ENCODE measurements at regions not wholly inside any gene's neighbourhood (a gene's known extent, or its start where the extent isn't known, plus 50 kb on each side); places are given as distances from the start of the nearest gene placed in this dataset.
"Not testable (repeated sequence)": the region's sequence is repeated elsewhere in the genome, so short reads cannot be mapped to it uniquely, and the experiment has no call there.

DNA sequence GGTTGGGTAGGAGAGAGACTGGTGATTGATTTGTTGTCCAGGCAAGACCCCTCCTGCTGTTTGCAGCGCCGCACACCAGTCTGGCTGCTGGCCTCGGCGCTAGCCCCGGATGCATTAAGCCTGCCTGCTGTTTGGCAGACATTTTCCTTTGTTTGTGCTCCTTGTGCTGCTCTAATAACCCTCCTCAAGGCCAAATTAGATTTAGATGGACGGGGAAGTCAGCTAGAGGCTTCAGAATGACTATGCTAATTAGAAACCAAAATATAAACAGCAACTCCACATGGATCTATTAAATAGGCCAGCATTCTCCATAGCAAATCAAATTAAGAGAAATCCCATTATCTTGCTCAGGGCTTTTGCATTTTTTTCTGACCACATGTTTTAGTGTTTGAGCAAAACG lies 445.2 kb downstream of the SQOR start:
- peak in 2 of 4 donors; percentile 35 to 36 for DNase-seq (ENCODE audit: low read depth in 4 of 4, low spot score in 2 of 4)

DNA sequence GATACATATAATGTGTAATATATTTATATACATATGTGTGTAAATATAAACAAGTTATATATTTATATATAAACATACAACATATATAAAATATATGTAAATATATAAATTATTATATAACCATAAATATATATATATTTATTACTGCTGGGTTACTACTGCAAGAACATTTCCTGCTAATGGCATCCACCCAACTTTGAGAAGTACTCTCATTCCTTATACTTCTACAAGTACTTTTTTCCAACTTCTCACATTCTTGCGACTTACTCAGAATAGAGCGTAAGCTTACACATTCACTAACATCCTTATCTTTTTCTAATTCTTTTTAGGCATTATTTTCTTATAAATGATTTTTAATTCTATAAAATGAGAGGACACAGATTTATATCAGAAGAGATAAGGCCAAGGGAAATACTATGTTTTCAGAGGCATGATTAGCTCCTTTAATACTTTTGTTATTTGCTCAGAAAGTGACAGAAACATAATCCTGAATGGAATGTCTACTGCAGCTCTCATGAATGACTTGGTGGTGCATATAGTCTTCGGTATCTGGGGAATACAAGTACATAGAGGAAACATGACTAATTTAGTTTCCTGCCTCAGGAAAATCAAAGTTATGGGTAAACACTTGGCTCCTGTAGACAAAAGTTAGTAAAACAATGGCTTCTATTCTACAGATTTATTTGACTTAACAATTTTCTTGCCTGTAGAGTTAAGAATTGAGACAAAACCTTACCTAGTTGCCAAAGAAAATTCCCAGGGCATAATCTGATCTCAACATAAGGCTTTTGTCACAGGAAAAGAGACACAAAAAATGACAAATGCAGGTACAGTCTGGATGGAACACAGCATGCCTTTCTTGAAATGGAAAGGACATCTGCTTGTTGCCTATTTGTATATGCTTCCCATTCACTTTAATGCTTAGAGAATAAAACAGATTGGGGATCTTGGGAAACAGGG lies 453.9 kb downstream of the SQOR start:
- DNase-seq (ENCODE audit: low read depth in 4 of 4, low spot score in 2 of 4) = no peak

DNA sequence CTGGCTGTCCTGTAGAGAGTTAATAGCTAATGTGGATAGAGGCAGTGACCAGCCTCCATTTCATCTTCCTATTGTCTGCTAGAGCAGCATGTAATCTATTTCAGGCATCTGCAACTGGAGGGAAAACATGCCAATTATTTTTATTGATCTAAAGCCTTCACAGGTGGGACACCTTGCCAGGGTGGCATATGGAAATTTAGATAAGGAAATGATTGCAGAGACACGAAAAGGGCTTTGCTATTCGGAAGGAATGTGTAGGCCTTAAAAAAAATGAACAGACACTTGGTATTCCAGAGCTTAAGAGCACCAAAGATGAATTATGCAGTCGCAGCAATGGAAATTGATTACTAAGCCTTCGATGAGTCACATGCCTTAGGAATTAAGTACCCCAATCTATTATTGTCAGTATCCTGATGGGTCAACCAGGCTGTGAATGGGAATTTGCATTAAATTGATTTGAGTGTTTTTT lies 454.7 kb downstream of the SQOR start:
- DNase-seq (ENCODE audit: low read depth in 4 of 4, low spot score in 2 of 4) = no peak

DNA sequence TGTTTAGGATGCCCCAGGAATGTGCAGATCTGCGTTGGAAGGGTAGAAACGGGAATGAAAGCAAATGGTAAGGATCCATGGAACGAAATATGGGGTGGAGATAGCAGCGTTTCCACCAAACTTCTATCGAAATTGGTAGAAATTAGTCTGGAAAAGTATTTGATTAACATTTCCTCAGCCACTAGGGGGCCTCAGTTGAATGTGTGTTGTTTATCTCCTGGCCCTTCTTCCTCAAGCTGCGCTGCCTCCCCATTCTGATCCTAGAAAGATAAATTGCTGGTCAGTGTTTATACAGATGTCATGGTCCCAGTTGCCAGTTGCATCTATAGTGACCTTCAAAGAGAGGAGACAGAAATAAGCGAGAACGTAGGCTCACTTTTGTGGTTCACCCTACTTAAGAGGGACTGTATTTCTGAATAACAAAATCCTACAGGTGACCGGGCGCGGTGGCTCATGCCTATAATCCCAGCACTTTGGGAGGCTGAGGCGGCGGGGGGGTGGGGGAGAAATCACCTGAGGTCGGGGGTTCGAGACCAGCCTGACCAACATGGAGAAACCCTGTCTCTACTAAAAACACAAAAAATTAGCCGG lies 457.1 kb downstream of the SQOR start:
- peak in 1 of 4 donors; percentile 24 for DNase-seq (ENCODE audit: low read depth in 4 of 4, low spot score in 2 of 4)

DNA sequence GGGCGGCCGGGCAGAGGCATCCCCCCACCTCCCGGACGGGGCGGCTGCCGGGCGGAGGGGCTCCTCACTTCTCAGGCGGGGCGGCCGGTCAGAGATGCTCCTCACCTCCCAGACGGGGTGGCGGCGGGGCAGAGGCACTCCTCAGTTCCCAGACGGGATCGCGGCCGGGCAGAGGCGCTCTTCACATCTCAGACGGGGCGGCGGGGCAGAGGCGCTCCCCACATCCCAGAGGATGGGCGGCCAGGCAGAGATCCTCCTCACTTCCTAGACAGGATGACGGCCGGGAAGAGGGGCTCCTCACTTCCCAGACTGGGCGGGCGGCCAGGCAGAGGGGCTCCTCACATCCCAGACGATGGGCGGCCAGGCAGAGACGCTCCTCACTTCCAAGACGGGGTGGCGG lies 463.2 kb downstream of the SQOR start:
- not testable (repeated sequence) for DNase-seq (ENCODE audit: low read depth in 4 of 4, low spot score in 2 of 4)

DNA sequence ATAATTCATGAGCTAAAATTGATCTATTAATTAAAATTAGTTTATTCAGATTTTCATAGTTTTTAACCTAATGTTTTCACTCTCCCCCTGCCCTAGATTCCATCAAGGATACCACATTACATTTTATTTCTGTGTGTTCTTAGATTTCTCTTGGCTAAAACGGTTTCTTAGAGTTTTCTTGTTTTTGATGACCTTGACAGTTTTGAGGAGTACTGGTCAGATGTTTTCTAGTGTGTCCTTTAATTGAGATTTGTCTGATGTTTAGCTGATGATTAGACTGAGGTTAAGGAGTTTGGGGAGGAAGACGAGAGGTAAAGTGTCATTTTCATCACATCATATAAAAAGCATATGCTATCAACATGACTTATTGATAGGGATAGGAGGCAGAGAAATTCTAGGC lies 475.9 kb downstream of the SQOR start:
- no peak for DNase-seq (ENCODE audit: low read depth in 4 of 4, low spot score in 2 of 4)

DNA sequence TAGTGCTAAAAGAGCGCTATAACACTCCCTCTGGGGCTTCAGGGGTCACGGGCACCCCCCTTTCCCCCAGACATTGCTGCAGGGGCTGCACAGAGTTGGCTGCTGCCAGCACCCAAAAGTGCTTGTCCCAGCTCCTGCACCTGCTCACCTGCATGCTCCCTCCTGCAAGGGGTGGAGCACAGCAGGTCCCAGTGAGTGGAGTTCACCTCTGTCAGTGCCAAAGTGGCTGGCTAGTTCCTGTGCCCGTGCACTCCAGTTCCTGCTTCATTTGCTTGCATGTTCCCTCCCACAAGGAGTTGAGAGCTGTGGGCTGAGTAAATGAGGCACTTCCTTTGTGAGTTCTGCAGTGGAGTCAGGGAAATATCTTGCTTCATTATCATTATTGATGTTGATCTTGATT lies 476.9 kb downstream of the SQOR start:
- no peak for DNase-seq (ENCODE audit: low read depth in 4 of 4, low spot score in 2 of 4)

DNA sequence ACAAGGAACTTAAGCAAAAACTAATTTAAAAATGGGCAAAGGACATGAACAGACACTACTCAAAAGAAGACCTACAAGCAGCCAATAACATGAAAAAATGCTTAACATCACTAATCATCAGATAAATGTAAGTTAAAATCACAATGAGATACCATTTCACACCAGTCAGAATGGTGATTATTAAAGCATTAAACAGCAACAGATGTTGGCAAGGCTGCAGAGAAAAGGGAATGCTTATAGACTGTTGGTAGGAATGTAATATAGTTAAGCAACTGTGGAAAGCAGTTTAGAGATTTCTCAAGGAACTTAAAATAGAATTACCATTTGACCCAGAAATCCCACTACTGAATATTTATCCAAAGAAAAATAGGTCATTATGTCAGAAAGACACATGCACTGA lies 482.2 kb downstream of the SQOR start:
- DNase-seq (ENCODE audit: low read depth in 4 of 4, low spot score in 2 of 4) = no peak

DNA sequence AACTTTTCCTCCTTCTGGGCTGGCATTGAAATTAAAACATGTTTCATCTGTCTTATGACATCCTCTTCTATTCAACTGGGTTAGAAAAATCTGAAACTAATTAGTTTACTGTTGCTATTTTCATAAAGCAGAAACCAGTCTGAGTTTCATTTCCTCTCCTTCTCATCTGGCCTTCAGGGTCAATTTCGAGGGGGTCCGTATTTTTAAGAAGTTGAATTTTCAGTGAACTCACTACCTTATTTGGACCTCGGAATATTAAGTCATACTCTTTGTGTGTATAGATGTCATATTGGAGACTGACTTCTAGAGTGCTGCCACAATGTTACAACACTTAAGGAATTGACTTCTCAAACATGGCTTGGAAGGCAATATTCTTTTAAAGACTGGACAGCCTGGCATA lies 485.9 kb downstream of the SQOR start:
- DNase-seq (ENCODE audit: low read depth in 4 of 4, low spot score in 2 of 4) = no peak

DNA sequence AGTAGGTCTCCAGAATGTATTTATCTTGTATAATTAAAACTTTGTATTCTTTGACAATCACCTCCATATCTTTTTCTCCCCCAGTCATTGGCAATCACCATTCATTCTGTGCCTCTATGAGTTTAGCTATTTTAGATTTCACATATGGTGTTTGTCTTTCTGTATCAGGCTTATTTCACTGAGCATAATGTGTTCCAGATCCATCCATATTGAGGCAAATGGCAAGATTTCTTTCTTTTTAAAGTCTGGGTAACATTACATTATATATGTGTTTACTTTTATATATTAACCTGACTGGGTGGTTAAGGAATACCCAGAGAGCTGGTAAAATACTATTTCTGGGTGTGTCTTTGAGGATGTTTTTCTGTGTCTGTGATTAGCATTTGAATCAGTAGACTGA lies 486.6 kb downstream of the SQOR start:
- no peak for DNase-seq (ENCODE audit: low read depth in 4 of 4, low spot score in 2 of 4)

DNA sequence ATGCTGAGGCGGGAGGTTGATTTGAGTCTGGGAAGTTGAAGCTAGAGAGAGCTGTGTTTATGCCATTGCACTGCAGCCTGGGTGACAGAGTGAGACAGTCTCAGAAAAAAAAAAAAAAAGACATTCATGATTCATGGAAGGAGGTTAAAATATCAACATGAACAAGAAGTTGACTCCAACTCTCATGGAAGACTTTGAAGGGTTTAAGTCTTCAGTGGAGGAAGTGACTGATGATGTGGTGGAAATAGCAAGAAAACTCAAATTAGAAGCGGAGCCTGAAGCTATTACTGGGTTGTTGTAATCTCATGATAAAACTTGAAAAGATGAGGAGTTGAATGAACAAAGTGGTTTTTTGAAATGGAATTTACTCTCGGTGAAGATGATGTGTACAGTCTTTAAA lies 491.8 kb downstream of the SQOR start:
- DNase-seq (ENCODE audit: low read depth in 4 of 4, low spot score in 2 of 4) = no peak

DNA sequence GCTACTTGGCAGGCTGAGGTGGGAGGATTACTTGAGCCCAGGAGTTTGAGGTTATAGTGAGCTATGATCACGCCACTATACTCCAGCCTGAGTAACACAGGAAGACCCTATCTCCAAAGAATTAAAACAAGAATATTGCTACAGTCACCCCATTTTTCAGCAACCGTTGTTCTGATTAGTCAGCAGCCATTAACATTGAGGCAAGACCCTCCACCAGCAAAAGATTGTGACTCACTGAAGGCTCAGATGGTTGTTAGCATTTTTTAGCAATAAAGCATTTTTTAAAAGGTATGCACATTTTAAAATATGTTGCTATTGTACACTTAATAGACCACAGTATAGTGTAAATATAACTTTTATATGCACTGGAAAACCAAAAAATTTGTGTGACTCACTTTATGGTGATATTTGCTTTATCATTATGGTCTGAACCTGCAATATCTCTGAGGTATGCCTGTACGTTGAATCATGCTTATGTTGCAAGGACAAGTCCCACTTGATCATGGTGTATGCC lies 492.6 kb downstream of the SQOR start:
- no peak for DNase-seq (ENCODE audit: low read depth in 4 of 4, low spot score in 2 of 4)

DNA sequence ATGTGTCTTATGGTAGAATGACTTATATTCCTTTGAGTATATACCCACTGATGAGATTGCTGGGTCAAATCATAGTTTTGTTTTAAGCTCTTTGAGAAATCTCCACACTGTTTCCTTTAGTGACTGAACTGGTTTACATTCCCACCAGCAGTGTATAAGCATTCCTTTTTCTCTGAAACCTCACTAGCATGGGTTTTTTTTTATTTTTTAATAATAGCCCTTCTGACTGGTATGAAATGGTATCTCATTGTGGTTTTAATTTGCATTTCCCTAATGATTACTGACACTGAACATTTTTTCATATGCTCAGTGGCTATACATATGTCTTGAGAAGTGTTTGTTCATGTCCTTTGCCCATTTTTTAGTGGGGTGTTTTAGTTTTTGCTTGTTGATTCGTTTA lies 494.3 kb downstream of the SQOR start:
- DNase-seq (ENCODE audit: low read depth in 4 of 4, low spot score in 2 of 4) = no peak

DNA sequence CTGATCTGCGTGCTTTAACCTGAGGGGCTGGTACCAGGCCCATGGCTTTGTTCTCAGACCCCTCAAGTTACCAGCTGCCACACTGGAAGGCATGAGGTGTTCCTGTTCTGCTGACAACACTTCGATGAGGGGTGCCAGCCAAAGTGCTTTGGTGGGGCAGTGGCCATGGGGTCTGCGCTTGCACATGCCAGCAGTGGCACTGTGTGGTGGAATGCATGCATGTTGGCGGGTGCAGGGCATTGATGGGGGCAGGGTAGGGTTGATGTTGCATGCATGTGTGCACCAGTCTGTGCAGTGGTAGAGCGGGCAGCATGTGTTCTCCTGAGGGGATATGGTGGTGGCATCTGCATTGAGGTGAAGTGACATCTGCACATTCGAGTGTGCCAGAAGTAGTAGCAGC lies 497.0 kb downstream of the SQOR start:
- DNase-seq (ENCODE audit: low read depth in 4 of 4, low spot score in 2 of 4) = no peak

DNA sequence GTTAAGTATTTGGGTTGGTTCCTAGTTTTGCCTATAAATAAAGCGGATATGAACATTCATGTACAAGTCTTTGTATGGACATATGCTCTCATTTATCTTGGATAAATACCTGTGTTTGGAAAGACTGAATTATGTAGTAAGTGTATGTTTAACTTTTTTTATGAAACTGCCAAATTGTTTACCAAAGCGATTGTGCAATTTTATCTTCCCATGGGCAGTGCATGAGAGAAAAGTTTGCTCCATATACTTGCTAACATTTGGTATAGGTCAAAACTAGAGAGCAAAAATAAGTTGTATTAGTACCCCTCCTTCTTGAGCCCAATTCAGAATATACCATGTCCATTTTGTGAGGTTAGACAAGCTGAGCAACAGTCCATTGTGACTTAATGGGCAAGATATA lies 502.6 kb downstream of the SQOR start:
- DNase-seq (ENCODE audit: low read depth in 4 of 4, low spot score in 2 of 4) = no peak

DNA sequence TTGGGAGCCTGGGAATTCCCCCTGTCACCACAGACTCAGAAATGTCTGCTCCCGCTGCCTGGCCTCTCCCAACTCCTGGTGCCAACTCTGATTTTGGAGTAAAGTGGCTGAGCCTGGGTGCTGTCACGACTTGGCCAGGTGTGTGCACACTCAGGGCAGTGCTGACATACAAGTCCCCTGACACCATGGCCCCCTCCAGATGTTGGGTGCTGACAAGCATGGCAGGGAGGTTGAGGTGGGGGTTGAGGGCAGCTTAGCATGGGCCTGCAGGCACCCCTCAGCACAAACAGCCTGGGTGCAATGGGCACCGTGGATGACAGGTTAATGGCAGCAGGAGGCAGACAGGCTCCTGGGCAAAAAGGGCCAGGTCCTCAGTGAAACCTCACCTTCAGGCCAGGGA lies 511.2 kb downstream of the SQOR start:
- DNase-seq (ENCODE audit: low read depth in 4 of 4, low spot score in 2 of 4) = no peak

DNA sequence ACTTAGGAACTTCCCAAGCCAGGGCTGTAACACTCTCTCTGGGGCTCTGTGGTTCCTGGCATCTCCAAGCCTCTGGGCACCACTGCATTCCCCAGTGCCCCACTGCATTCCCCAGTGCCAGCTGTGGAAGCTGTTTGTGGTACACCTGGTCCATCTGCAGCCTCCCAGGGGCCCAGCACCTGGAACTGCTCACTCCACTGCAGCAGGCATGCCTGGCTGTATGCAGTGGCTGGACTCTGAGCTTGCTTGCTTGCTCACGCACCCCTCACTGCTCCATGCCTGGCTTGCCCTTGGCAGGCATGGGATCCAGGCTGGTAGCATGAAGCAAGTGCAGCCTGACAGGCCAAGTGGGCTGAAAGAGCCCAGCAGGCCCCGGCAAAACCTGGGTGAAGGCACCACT lies 512.1 kb downstream of the SQOR start:
- no peak for DNase-seq (ENCODE audit: low read depth in 4 of 4, low spot score in 2 of 4)

DNA sequence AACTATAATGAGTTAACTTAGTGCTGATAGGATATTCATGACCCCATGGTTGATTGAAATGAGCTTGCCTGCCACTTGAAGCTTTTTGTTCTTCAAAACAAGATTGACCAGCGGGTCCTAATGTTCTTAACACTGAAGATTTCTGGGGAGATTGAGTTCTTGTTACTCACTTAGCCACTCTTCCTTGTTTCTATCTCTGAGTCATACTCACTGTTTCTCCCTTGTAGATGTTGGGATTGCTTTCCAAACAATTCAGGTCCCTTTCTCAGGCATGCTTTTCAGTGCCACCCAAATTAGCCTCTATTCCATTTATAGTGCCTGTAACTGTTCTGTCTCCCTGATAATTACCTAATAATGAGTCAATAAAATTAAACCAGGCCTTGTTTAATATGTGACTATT lies 517.0 kb downstream of the SQOR start:
- DNase-seq (ENCODE audit: low read depth in 4 of 4, low spot score in 2 of 4) = no peak

DNA sequence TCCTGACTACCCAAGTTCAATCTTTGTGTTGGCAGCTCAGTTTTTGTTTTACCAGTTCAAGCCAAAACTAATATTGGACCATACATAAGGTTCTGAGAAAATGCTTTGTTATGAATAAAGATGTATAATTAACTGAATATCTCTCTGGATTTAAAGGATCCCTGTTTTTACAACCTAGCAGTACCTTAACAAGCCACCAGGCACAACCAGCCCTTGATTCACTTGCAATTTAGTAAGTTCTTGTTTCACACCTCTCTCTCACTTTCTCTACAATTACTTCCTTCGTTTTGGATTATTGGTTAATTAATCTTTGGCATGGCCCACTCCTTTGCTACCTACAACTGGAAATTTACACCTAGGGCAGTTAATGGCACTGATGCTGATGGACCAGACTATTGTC lies 531.9 kb downstream of the SQOR start:
- DNase-seq (ENCODE audit: low read depth in 4 of 4, low spot score in 2 of 4) = no peak

DNA sequence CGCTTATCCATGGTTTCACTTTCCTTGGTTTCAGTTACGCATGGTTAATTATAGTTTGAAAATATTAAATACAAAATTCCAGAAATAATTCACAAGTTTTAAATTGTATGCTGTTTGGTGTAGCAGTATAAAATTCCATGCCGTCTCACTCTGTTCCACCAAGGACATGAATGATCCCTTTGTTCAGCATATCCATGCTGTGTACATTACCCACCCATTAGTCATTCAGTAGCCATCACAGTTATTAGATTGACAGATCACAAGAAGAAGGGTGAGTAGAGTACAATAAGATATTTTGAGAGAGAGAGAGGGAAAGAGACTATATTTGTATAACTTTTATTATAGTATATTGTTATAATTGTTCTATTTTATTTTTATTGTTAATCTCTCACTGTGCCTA lies 535.5 kb downstream of the SQOR start:
- no peak for DNase-seq (ENCODE audit: low read depth in 4 of 4, low spot score in 2 of 4)

DNA sequence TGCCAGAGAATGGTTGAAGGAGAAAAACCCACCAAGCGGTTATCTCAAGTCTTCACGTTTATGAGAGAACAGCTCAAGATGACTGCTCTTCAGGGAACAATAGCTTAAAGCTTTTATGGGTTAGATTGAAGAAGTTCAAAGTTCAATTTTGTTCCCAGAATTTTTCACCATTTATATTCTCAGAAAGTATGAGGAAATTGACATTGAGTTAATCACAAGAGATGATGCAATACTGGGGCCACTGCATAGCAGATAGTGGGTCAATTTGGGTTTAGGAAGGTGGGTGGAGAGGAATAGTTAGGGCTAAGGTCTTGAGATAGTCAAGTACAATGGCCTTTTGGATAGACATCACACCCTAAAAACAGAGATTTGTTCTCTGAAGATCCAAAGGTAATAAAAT lies 539.3 kb downstream of the SQOR start:
- no peak for DNase-seq (ENCODE audit: low read depth in 4 of 4, low spot score in 2 of 4)

DNA sequence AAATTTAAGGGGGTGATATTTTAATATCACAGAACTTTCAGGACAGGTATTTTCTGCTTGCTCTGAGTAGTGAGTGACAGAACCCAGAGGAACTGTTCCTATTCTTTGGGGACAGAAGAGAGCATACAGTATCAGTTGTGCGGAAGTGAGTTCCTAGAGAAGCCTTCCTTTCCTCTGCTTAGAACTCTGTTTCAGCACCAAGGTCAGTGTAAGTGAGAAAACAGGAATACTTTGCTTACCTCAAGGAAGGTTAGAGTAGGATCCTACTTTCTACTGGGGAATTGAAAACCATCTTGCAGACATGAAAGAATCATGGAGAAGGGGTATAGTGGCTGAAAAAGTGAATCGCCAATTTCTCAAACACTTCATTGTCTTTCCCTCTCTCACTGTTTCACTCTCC lies 542.4 kb downstream of the SQOR start:
- no peak for DNase-seq (ENCODE audit: low read depth in 4 of 4, low spot score in 2 of 4)
